ENCODE measurements at regions not wholly inside any gene's neighbourhood (a gene's known extent, or its start where the extent isn't known, plus 50 kb on each side); places are given as distances from the start of the nearest gene placed in this dataset.

DNA sequence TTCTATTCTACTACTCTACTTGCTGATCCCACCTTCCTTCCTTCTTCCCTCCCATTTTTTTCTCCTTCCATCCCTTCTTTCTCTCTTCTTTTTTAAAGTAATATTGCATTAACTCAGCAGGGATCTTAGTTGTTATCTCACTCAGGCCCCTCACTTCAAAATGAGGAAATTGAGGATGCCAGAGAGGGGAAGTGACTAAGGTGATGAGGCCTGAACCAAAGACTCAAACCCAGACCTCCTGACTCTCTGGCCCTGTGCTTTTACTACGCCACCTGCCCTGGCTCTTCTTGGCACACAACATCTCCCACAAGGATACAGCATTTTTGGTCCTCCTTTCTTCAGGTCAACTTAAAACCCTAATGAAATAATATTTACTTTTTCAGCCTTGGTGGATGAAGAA is 151.7 kb upstream of the ZNF648 start:
- no peak overlapping the region for H2AK5ac ChIP-seq (ENCODE audit: insufficient read length, low read length)
- no peak overlapping the region for H3K4me3 Mint-ChIP-seq
- H3K79me1 ChIP-seq (ENCODE audit: insufficient read depth, low read depth, low read length, poor library complexity, severe bottlenecking) = no peaks in the 10 kb centered on the region

More for the DNA sequence above, 151.7 kb upstream of the ZNF648 start:
- DNase-seq = no peak
- Histone ChIP-seq H4K20me1 (ENCODE audit: control insufficient read depth, insufficient read depth, insufficient read length) (no peaks in the 10 kb centered on the region), H3K4me1 (ENCODE audit: insufficient read depth, low read length) (no peaks in the 10 kb centered on the region), H3K9me3 (ENCODE audit: control insufficient read depth, low read depth, low read length) (no peaks in the 10 kb centered on the region), H3K18ac (ENCODE audit: insufficient read length, low read depth, low read length) (no peak overlapping the region), H2BK5ac (ENCODE audit: insufficient read length, low read length) (no peak overlapping the region), H2AFZ (ENCODE audit: low read length) (no peak overlapping the region), H3K27me3 (ENCODE audit: insufficient read depth, low read length) (no peaks in the 10 kb centered on the region), H3K27ac (ENCODE audit: insufficient read length, low read depth, low read length) (no peak overlapping the region), H2BK20ac (ENCODE audit: low read depth, low read length, poor library complexity, severe bottlenecking) (no peak overlapping the region), H2BK12ac (ENCODE audit: insufficient read length, low read depth, low read length) (no peak overlapping the region), H4K5ac (ENCODE audit: insufficient read length, low read depth, low read length) (no peak overlapping the region), H4K8ac (replicated peaks; ENCODE audit: insufficient read length, low read depth, low read length) (no peak overlapping the region), H2BK120ac (ENCODE audit: low read depth, low read length, poor library complexity, severe bottlenecking) (no peak overlapping the region), H3K56ac (ENCODE audit: insufficient read length, low read depth, low read length) (no peak overlapping the region), H2BK15ac (ENCODE audit: low read depth, low read length) (no peak overlapping the region), H3K23me2 (ENCODE audit: insufficient read length, low read depth, low read length, poor library complexity, severe bottlenecking) (no peaks in the 10 kb centered on the region), H3K79me2 (ENCODE audit: insufficient read depth, low read length) (no peaks in the 10 kb centered on the region), H3K23ac (ENCODE audit: insufficient read length, low read depth, low read length) (no peak overlapping the region), H3K14ac (ENCODE audit: insufficient read depth, low read length) (no peak overlapping the region), H3K9ac (ENCODE audit: extremely low read depth, insufficient read length, low read length) (no peak overlapping the region), H4K91ac (ENCODE audit: insufficient read length, low read depth, low read length) (no peak overlapping the region), H3K4ac (ENCODE audit: low read depth, low read length) (no peak overlapping the region), H3T11ph (ENCODE audit: low read length) (no peak overlapping the region), H3K4me2 (ENCODE audit: insufficient read depth, insufficient read length, low read length) (no peak overlapping the region)
- TF ChIP-seq, protein P1, sequence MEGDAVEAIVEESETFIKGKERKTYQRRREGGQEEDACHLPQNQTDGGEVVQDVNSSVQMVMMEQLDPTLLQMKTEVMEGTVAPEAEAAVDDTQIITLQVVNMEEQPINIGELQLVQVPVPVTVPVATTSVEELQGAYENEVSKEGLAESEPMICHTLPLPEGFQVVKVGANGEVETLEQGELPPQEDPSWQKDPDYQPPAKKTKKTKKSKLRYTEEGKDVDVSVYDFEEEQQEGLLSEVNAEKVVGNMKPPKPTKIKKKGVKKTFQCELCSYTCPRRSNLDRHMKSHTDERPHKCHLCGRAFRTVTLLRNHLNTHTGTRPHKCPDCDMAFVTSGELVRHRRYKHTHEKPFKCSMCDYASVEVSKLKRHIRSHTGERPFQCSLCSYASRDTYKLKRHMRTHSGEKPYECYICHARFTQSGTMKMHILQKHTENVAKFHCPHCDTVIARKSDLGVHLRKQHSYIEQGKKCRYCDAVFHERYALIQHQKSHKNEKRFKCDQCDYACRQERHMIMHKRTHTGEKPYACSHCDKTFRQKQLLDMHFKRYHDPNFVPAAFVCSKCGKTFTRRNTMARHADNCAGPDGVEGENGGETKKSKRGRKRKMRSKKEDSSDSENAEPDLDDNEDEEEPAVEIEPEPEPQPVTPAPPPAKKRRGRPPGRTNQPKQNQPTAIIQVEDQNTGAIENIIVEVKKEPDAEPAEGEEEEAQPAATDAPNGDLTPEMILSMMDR (conservative IDR thresholded peaks at IDR 0.05) = no peak
- H3K27ac Mint-ChIP-seq = no peak overlapping the region; a peak in 1 of 7 replicates
- no peaks in the 10 kb centered on the region; a peak in 1 of 5 replicates for H3K9me3 Mint-ChIP-seq
- 0 out of 4 replicates have a peak, but pooled peaks cover 0 to 4% of the 10 kb centered on the region in 2 experiments for H3K4me1 Mint-ChIP-seq
- no peaks in the 10 kb centered on the region for H3K27me3 Mint-ChIP-seq (ENCODE audit: low read depth)
- no peaks in the 10 kb centered on the region for H3K36me3 Mint-ChIP-seq (ENCODE audit: insufficient read depth in 1 of 3, low read depth in 3 of 3)
- no CpG with 5 or more reads among the region's 1 CpG for WGBS (ENCODE audit: extremely low coverage, insufficient read length, low lambda C conversion rate)

Data from H9 (cell line).